ENCODE measurements at regions not wholly inside any gene's neighbourhood (a gene's known extent, or its start where the extent isn't known, plus 50 kb on each side); places are given as distances from the start of the nearest gene placed in this dataset.

- H3K4me3 ChIP-seq (ENCODE audit: low read depth, low read length): no peak overlapping the region
- no peak for DNase-seq (ENCODE audit: low read depth)
- TF ChIP-seq CTCF (IDR thresholded peaks at IDR 0.05; ENCODE audit: insufficient read depth, low read depth, low read length, missing control alignments): no peak
Measured at GRCh38 chr4:152149745-152150144, 386.1 kb downstream of the FBXW7 start.

- DNase-seq (ENCODE audit: low read depth): no peak
- no peak for TF ChIP-seq CTCF (IDR thresholded peaks at IDR 0.05; ENCODE audit: insufficient read depth, low read depth, low read length, missing control alignments)
- H3K4me3 ChIP-seq (ENCODE audit: low read depth, low read length): no peak overlapping the region
Measured at GRCh38 chr4:152148057-152148456, 387.2 kb upstream of the GATB start.

GRCh38 chr4:152146244-152146643 lies 385.4 kb upstream of the GATB start:
- DNase-seq (ENCODE audit: low read depth): no peak
- TF ChIP-seq CTCF (IDR thresholded peaks at IDR 0.05; ENCODE audit: insufficient read depth, low read depth, low read length, missing control alignments): no peak
- H3K4me3 ChIP-seq (ENCODE audit: low read depth, low read length): no peak overlapping the region

GRCh38 chr4:152143806-152144205 lies 383.0 kb upstream of the GATB start:
- no peak for DNase-seq (ENCODE audit: low read depth)
- H3K4me3 ChIP-seq (ENCODE audit: low read depth, low read length): no peak overlapping the region
- no peak for TF ChIP-seq CTCF (IDR thresholded peaks at IDR 0.05; ENCODE audit: insufficient read depth, low read depth, low read length, missing control alignments)

DNA sequence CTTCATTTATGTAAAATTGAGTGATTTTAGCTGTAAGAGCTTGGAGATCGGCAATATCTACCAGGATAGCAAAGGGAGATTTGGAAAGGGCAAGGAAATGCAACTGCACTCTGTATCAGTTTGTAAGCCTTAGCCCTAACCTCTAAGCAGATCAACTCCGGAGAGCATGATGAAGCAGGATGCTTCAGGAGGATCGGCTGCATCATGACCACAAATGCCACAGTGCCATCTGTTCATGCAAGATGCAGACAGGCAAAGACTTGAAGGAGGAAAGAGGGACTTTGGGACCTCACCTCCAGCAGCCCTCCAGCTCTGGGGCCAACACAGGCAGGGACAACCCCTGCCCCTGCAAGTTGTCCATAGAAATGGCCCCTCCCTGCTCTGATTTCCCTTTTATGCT lies 377.6 kb upstream of the GATB start:
- TF ChIP-seq CTCF (IDR thresholded peaks at IDR 0.05; ENCODE audit: insufficient read depth, low read depth, low read length, missing control alignments): no peak
- no peak for DNase-seq (ENCODE audit: low read depth)
- H3K4me3 ChIP-seq (ENCODE audit: low read depth, low read length): no peak overlapping the region

GRCh38 chr4:152132776-152133175 lies 372.0 kb upstream of the GATB start:
- no peak for TF ChIP-seq CTCF (IDR thresholded peaks at IDR 0.05; ENCODE audit: insufficient read depth, low read depth, low read length, missing control alignments)
- no peak overlapping the region for H3K4me3 ChIP-seq (ENCODE audit: low read depth, low read length)
- no peak for DNase-seq (ENCODE audit: low read depth)

- H3K4me3 ChIP-seq (ENCODE audit: low read depth, low read length): no peak overlapping the region
- no peak for DNase-seq (ENCODE audit: low read depth)
- no peak for TF ChIP-seq CTCF (IDR thresholded peaks at IDR 0.05; ENCODE audit: insufficient read depth, low read depth, low read length, missing control alignments)
Measured at GRCh38 chr4:152128356-152128755, 367.5 kb upstream of the GATB start.
